ENCODE measurements at regions not wholly inside any gene's neighbourhood (a gene's known extent, or its start where the extent isn't known, plus 50 kb on each side); places are given as distances from the start of the nearest gene placed in this dataset.

GRCh38 chr11:70645537-70645936 is 247.2 kb downstream of the CTTN start:
- H2BK5ac ChIP-seq (ENCODE audit: insufficient read length, low read length): no peak overlapping the region
- no peak overlapping the region for H3K56ac ChIP-seq (ENCODE audit: insufficient read length, low read depth, low read length)
- H2BK120ac ChIP-seq (ENCODE audit: low read depth, low read length, poor library complexity, severe bottlenecking): no peak overlapping the region
- H3K79me1 ChIP-seq (ENCODE audit: insufficient read depth, low read depth, low read length, poor library complexity, severe bottlenecking): no peaks in the 10 kb centered on the region
- H3K4me1 ChIP-seq (ENCODE audit: insufficient read depth, low read length): peaks cover 40% of the 10 kb centered on the region
- H3K4me2 ChIP-seq (ENCODE audit: insufficient read depth, insufficient read length, low read length): no peak overlapping the region
- H3K9ac ChIP-seq (ENCODE audit: extremely low read depth, insufficient read length, low read length): no peak overlapping the region
- no peak overlapping the region for H2BK12ac ChIP-seq (ENCODE audit: insufficient read length, low read depth, low read length)
- H3K27ac Mint-ChIP-seq: peak overlapping the region in 1 of 3 experiments; percentile 97; a peak in 2 of 7 replicates
- H3K23me2 ChIP-seq (ENCODE audit: insufficient read length, low read depth, low read length, poor library complexity, severe bottlenecking): no peaks in the 10 kb centered on the region
- H3K79me2 ChIP-seq (ENCODE audit: insufficient read depth, low read length): no peaks in the 10 kb centered on the region; the same call in 1 of the 2 replicates
- no peak overlapping the region for H2AFZ ChIP-seq (ENCODE audit: low read length)
- no peaks in the 10 kb centered on the region for H3K9me3 Mint-ChIP-seq
- H3K23ac ChIP-seq (ENCODE audit: insufficient read length, low read depth, low read length): no peak overlapping the region
- H3K4ac ChIP-seq (ENCODE audit: low read depth, low read length): no peak overlapping the region
- H3K27me3 ChIP-seq (ENCODE audit: insufficient read depth, low read length): no peaks in the 10 kb centered on the region
- H4K5ac ChIP-seq (ENCODE audit: insufficient read length, low read depth, low read length): no peak overlapping the region
- no peaks in the 10 kb centered on the region for H3K9me3 ChIP-seq (ENCODE audit: control insufficient read depth, low read depth, low read length)
- H4K20me1 ChIP-seq (ENCODE audit: control insufficient read depth, insufficient read depth, insufficient read length): no peaks in the 10 kb centered on the region
- no CpG with 5 or more reads among the region's 9 CpGs for WGBS (ENCODE audit: extremely low coverage, insufficient read length, low lambda C conversion rate)
- H3K4me3 Mint-ChIP-seq: peak overlapping the region in 1 of 2 experiments; percentile 60; a peak in 2 of 5 replicates
- no peak overlapping the region for H2BK20ac ChIP-seq (ENCODE audit: low read depth, low read length, poor library complexity, severe bottlenecking)
- no peak overlapping the region for H4K91ac ChIP-seq (ENCODE audit: insufficient read length, low read depth, low read length)
- H3K18ac ChIP-seq (ENCODE audit: insufficient read length, low read depth, low read length): no peak overlapping the region
- H3K27ac ChIP-seq (ENCODE audit: insufficient read length, low read depth, low read length): no peak overlapping the region
- no peak overlapping the region for H4K8ac ChIP-seq (replicated peaks; ENCODE audit: insufficient read length, low read depth, low read length)
- no peak overlapping the region for H3T11ph ChIP-seq (ENCODE audit: low read length)
- DNase-seq: no peak
- H2AK5ac ChIP-seq (ENCODE audit: insufficient read length, low read length): no peak overlapping the region
- no peak overlapping the region for H2BK15ac ChIP-seq (ENCODE audit: low read depth, low read length)
- peaks cover 75 to 78% of the 10 kb centered on the region in 2 experiments for H3K4me1 Mint-ChIP-seq
- H3K14ac ChIP-seq (ENCODE audit: insufficient read depth, low read length): no peak overlapping the region
- no peak for TF ChIP-seq CTCF (conservative IDR thresholded peaks at IDR 0.05)
- H3K36me3 Mint-ChIP-seq (ENCODE audit: insufficient read depth in 1 of 3, low read depth in 3 of 3): peaks cover 0 to 6% (median 0%) of the 10 kb centered on the region in 3 experiments; a peak in 2 of 7 replicates
- peaks cover 4% of the 10 kb centered on the region for H3K27me3 Mint-ChIP-seq (ENCODE audit: low read depth)
